Smooth muscle cell (in vitro differentiated cells): ENCODE measurements at regions not wholly inside any gene's neighbourhood (a gene's known extent, or its start where the extent isn't known, plus 50 kb on each side); places are given as distances from the start of the nearest gene placed in this dataset.

Source experiments
- DNase-seq: peaks from one replicate; lab custom pipeline; 2025; ENCODE audit not compliant: unreplicated experiment; lab: John Stamatoyannopoulos, UW
- H2AFZ ChIP-seq: fragments of 200-600 bp; sonication (generic); 2 replicates; pipeline ENCODE4 v1.6.0; 2016; ENCODE audit warnings: antibody characterized with exemption, low read depth, mild to moderate bottlenecking
- H3F3A ChIP-seq: fragments of 200-600 bp; sonication (generic); 2 replicates; pipeline ENCODE4 v1.6.0; 2017; ENCODE audit warnings: antibody characterized with exemption, low read depth
- H3K27ac ChIP-seq: fragments of 200-600 bp; sonication (generic); 2 replicates; pipeline ENCODE4 v1.5.1; 2016; ENCODE audit warnings: low read depth, mild to moderate bottlenecking
- H3K27me3 ChIP-seq: fragments of 200-600 bp; sonication (generic); 2 replicates; pipeline ENCODE4 v1.6.1; 2016; ENCODE audit warnings: low read depth, mild to moderate bottlenecking
- H3K36me3 ChIP-seq: fragments of 200-600 bp; sonication (generic); 2 replicates; pipeline ENCODE4 v1.5.1; 2016; ENCODE audit warnings: low read depth
- H3K4me1 ChIP-seq: fragments of 200-600 bp; sonication (generic); 2 replicates; pipeline ENCODE4 v1.5.1; 2016; ENCODE audit warnings: low read depth
- H3K4me2 ChIP-seq: fragments of 200-600 bp; sonication (generic); 2 replicates; pipeline ENCODE4 v1.6.0; 2016; ENCODE audit warnings: mild to moderate bottlenecking
- H3K4me3 ChIP-seq: fragments of 200-600 bp; sonication (generic); 2 replicates; pipeline ENCODE4 v1.5.1; 2016; ENCODE audit warnings: mild to moderate bottlenecking
- H3K79me2 ChIP-seq: fragments of 200-600 bp; sonication (generic); 2 replicates; pipeline ENCODE4 v1.6.0; 2016; ENCODE audit warnings: low read depth, mild to moderate bottlenecking
- H3K9ac ChIP-seq: fragments of 200-600 bp; sonication (generic); 2 replicates; pipeline ENCODE4 v1.6.0; 2016; ENCODE audit warnings: low read depth
- H3K9me3 ChIP-seq: fragments of 200-600 bp; sonication (generic); replicated peaks from 2 replicates; pipeline ENCODE4 v1.5.1; 2016; ENCODE audit warnings: low read depth
- H4K20me1 ChIP-seq: fragments of 200-600 bp; sonication (generic); 2 replicates; pipeline ENCODE4 v1.6.0; 2016; ENCODE audit warnings: low read depth
- CTCF ChIP-seq: fragments of 200-600 bp; sonication (generic); IDR thresholded peaks from 2 replicates; pipeline ENCODE4 v1.5.1; 2017; ENCODE audit warnings: borderline replicate concordance, mild to moderate bottlenecking, antibody characterized with exemption; ENCODE audit not compliant: insufficient read depth, poor library complexity, severe bottlenecking
- WGBS: methylation state at CpG from one replicate; pipeline ENCODE4 v1.1.7; 2016; ENCODE audit warnings: low lambda C conversion rate; 5-methylcytosine and 5-hydroxymethylcytosine counted together

DNA sequence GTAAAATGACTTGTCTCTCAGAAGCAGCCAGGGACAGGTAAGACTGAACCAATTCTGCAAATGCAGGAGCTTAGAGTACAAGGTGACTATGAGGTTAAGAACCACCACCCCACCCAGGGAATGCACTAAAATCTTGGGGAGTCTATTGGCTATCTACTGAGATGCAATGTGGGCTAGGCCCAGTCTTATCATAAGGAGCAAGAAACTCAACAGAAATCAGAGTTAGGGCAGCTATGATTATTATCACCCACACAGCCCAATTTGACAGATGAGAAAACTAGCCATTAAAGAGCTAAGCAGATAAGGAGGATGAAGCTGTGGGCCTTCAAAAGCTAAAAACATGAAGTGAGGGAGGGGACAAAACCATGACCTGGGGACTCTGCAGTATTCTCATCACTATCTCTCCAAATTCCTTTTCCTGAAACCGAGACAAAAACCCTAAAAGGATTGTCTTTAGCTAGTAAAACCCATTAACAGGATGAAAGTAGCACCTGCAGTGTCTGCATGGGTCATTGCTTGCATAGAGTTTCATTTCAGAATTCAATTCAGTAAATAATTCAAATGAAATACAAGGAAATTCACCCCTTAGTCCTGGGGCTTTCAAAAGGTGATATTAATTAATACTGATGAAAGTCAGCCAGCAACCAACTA is 68.8 kb upstream of the USP47 start:
- DNase-seq, result no peak
- WGBS, result 69% methylated on average over 1 of the region's 1 CpG
- Histone ChIP-seq H3K4me2 (no peak overlapping the region), H3K79me2 (no peaks in the 10 kb centered on the region), H4K20me1 (no peaks in the 10 kb centered on the region), H2AFZ (no peak overlapping the region), H3K27me3 (peaks cover 43% of the 10 kb centered on the region), H3K4me1 (no peaks in the 10 kb centered on the region), H3F3A (no peaks in the 10 kb centered on the region), H3K27ac (no peak overlapping the region), H3K9ac (no peak overlapping the region), H3K9me3 (no peaks in the 10 kb centered on the region), H3K4me3 (no peak overlapping the region), H3K36me3 (no peaks in the 10 kb centered on the region)
- no peak for TF ChIP-seq CTCF

DNA sequence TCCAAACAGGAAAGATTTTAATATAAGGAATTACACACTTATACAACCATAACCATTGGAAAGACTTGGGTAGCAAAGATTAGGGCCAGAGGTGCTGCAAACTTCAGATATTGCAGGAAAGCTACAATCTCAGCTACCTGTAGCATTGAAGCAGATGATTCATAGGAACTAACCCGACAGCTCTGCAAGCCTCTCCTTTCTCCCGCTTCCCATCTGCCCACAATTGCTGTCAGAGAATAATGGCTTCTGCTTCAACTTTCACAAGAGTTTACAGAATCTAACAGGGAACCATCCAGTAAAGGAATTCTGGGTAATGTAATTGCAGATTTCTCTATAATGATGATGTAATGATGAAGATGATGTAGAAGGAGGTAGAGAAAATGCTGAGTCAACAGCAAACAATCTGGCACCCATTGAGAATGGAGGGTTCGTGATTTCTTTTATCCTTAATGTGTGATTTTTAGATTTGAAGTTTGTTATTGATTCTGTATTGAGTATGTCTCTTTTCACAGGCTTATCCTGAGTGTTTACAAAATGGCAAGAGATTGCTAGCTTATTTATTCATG is 70.8 kb upstream of the USP47 start:
- H3K4me2 ChIP-seq, result no peak overlapping the region
- DNase-seq, result no peak
- no peak overlapping the region for H3K4me3 ChIP-seq
- H2AFZ ChIP-seq, result no peak overlapping the region
- no peaks in the 10 kb centered on the region for H3K36me3 ChIP-seq
- no peaks in the 10 kb centered on the region for H3K9me3 ChIP-seq
- no peaks in the 10 kb centered on the region for H3F3A ChIP-seq
- 83% methylated on average over 3 of the region's 3 CpGs for WGBS
- H3K27ac ChIP-seq, result no peak overlapping the region
- no peaks in the 10 kb centered on the region for H3K79me2 ChIP-seq
- TF ChIP-seq CTCF, result no peak
- peaks cover 34% of the 10 kb centered on the region for H3K27me3 ChIP-seq
- H4K20me1 ChIP-seq, result no peaks in the 10 kb centered on the region
- H3K9ac ChIP-seq, result no peak overlapping the region
- H3K4me1 ChIP-seq, result no peaks in the 10 kb centered on the region

- Histone ChIP-seq H3K36me3 (no peaks in the 10 kb centered on the region), H3K4me3 (no peak overlapping the region), H3F3A (no peaks in the 10 kb centered on the region), H3K79me2 (no peaks in the 10 kb centered on the region), H3K4me1 (no peaks in the 10 kb centered on the region), H4K20me1 (no peaks in the 10 kb centered on the region), H3K27me3 (peaks cover 35% of the 10 kb centered on the region), H3K9me3 (no peaks in the 10 kb centered on the region), H3K9ac (no peak overlapping the region), H3K4me2 (no peak overlapping the region), H2AFZ (no peak overlapping the region), H3K27ac (no peak overlapping the region)
- WGBS, result 77% methylated on average over 1 of the region's 1 CpG
- no peak for TF ChIP-seq CTCF
- no peak for DNase-seq
Observed at GRCh38 chr11:11770296-11770695, 71.5 kb upstream of the USP47 start.

DNA sequence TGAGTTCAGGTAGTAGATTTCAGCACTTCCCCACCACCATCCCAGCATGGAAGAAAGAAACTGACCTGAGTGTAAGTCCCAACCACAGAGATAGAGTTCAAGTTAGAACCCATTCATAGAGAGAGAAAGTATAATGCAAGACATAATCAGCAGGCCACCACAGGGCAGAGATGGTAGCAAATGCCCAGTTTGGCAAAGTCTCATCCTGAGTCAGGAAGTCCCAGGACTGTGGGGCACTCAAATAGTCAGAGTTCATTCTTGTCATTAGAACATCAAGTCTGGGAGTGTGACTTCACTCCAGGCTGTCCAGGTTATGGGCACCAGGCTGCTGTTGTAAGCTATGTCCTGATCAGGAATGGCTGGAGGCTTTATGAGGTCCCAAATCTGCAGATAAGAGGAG is 72.0 kb upstream of the USP47 start:
- H3K4me3 ChIP-seq, result no peak overlapping the region
- no peak overlapping the region for H3K4me2 ChIP-seq
- H3F3A ChIP-seq, result no peaks in the 10 kb centered on the region
- DNase-seq, result no peak
- H4K20me1 ChIP-seq, result no peaks in the 10 kb centered on the region
- H3K36me3 ChIP-seq, result no peaks in the 10 kb centered on the region
- H3K9me3 ChIP-seq, result no peaks in the 10 kb centered on the region
- TF ChIP-seq CTCF, result no peak
- no peaks in the 10 kb centered on the region for H3K79me2 ChIP-seq
- no peak overlapping the region for H3K27ac ChIP-seq
- H3K4me1 ChIP-seq, result no peaks in the 10 kb centered on the region
- peaks cover 38% of the 10 kb centered on the region for H3K27me3 ChIP-seq
- H3K9ac ChIP-seq, result no peak overlapping the region
- H2AFZ ChIP-seq, result no peak overlapping the region
